ENCODE measurements at regions not wholly inside any gene's neighbourhood (a gene's known extent, or its start where the extent isn't known, plus 50 kb on each side); places are given as distances from the start of the nearest gene placed in this dataset.

- TF ChIP-seq, protein P1, sequence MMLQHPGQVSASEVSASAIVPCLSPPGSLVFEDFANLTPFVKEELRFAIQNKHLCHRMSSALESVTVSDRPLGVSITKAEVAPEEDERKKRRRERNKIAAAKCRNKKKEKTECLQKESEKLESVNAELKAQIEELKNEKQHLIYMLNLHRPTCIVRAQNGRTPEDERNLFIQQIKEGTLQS (IDR thresholded peaks at IDR 0.05) = no peak
- TF ChIP-seq JUND (IDR thresholded peaks at IDR 0.05) (no peak), EGR1 (IDR thresholded peaks at IDR 0.05; ENCODE audit: low read depth) (no peak)
Measured at GRCh38 chrX:20471483-20471882, 204.8 kb upstream of the RPS6KA3 start (continued).

DNA sequence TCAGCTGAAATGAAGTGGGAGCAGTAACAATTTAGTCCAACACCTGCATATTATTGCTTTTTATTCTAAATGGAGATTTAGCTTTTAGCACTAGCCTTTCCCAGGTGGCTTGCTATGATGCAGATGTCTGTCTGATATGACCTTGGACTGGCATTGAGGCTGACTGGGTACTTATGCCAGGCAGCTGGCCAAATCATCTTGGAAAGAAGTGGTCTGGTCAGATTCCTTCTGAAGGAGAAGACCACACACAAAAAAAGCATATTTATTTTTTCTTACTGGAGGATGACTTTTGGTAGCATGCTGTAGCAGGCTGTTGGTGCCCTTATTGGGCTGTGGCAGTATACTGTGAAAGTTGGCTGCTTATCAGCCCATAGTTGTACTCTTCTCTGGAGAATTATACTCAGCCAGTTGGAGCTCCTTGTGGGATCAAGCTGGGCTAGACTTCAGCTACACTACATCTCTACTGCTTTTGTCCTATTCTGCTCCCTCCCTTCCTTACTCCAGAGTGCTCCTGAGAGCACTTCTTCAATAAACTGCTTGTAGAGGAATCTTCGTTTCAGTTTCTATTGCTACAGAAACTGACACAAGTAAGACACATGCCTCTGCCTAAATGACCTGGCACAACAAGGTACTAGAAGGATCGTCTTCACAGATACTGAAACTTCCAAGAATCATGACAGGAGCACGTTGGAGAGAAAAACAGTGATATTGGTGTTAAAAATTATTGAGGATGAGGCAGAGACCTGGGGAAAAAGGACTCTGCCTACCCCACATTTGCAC, 196.8 kb upstream of the RPS6KA3 start:
- Histone ChIP-seq H4K20me1 (ENCODE audit: insufficient read depth) (no peaks in the 10 kb centered on the region), H3K27ac (ENCODE audit: low read depth, low read length) (no peak overlapping the region), H3K4me3 (replicated peaks in 1 of 2; ENCODE audit: low read depth in 1 of 2, low read length in 2 of 2) (no peak overlapping the region), H3K36me3 (ENCODE audit: control insufficient read depth in 1 of 2, insufficient read depth in 2 of 2, low read length in 2 of 2) (no peaks in the 10 kb centered on the region), H2AFZ (ENCODE audit: low read depth, low read length, poor library complexity, severe bottlenecking) (no peak overlapping the region), H3K4me1 (ENCODE audit: control insufficient read depth in 1 of 2, insufficient read depth in 2 of 2, low read length in 2 of 2) (no peaks in the 10 kb centered on the region), H3K4me2 (ENCODE audit: low read length) (no peak overlapping the region), H3K9me3 (ENCODE audit: control insufficient read depth in 1 of 2, insufficient read depth in 1 of 2, low read depth in 1 of 2, low read length in 2 of 2) (no peaks in the 10 kb centered on the region), H3K9me2 (ENCODE audit: insufficient read depth) (no peaks in the 10 kb centered on the region), H3K79me2 (ENCODE audit: insufficient read depth, low read length) (no peaks in the 10 kb centered on the region), H3K27me3 (ENCODE audit: insufficient read depth, low read length) (no peaks in the 10 kb centered on the region), H3K9ac (ENCODE audit: low read length) (no peak overlapping the region)
- DNase-seq (ENCODE audit: low read depth, low spot score) = no peak
- POLR2A ChIA-PET = no interaction called here
- no peak for ATAC-seq
- intact Hi-C loops (cut with micrococcal nuclease) = no loop called here
- CTCF ChIA-PET = no interaction called here
- no peak for TF ChIP-seq ZFX (IDR thresholded peaks at IDR 0.05)
- no peak for TF ChIP-seq REST (IDR thresholded peaks at IDR 0.05; ENCODE audit: low read depth)
- TF ChIP-seq YY1 (IDR thresholded peaks at IDR 0.05; ENCODE audit: extremely low read depth, insufficient replicate concordance, low read depth, low read length) = no peak
- TF ChIP-seq POLR2AphosphoS5 (IDR thresholded peaks at IDR 0.05; ENCODE audit: low read depth, low read length) = no peak
- TF ChIP-seq, protein P2, sequence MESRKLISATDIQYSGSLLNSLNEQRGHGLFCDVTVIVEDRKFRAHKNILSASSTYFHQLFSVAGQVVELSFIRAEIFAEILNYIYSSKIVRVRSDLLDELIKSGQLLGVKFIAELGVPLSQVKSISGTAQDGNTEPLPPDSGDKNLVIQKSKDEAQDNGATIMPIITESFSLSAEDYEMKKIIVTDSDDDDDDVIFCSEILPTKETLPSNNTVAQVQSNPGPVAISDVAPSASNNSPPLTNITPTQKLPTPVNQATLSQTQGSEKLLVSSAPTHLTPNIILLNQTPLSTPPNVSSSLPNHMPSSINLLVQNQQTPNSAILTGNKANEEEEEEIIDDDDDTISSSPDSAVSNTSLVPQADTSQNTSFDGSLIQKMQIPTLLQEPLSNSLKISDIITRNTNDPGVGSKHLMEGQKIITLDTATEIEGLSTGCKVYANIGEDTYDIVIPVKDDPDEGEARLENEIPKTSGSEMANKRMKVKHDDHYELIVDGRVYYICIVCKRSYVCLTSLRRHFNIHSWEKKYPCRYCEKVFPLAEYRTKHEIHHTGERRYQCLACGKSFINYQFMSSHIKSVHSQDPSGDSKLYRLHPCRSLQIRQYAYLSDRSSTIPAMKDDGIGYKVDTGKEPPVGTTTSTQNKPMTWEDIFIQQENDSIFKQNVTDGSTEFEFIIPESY (IDR thresholded peaks at IDR 0.05; ENCODE audit: extremely low read depth, insufficient replicate concordance, low read length) = no peak
- TF ChIP-seq EZH2phosphoT487 (IDR thresholded peaks at IDR 0.05; ENCODE audit: borderline replicate concordance) = no peak
- no peak for TF ChIP-seq SP1 (IDR thresholded peaks at IDR 0.05; ENCODE audit: low read depth)
- TF ChIP-seq JUND (IDR thresholded peaks at IDR 0.05) = no peak
- TF ChIP-seq CBX3 (IDR thresholded peaks at IDR 0.05; ENCODE audit: low read depth) = no peak
- TF ChIP-seq FOSL1 (IDR thresholded peaks at IDR 0.05; ENCODE audit: low read depth) = no peak
- TF ChIP-seq, protein P3, sequence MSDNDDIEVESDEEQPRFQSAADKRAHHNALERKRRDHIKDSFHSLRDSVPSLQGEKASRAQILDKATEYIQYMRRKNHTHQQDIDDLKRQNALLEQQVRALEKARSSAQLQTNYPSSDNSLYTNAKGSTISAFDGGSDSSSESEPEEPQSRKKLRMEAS (IDR thresholded peaks at IDR 0.05) = no peak
- TF ChIP-seq CEBPB (IDR thresholded peaks at IDR 0.05; ENCODE audit: low read depth) = no peak
- no peak for TF ChIP-seq EZH2 (IDR thresholded peaks at IDR 0.05)
- no peak for TF ChIP-seq SRF (IDR thresholded peaks at IDR 0.05; ENCODE audit: low read depth)
- no peak for TF ChIP-seq EGR1 (IDR thresholded peaks at IDR 0.05; ENCODE audit: low read depth)
- no peak for TF ChIP-seq SIN3A (IDR thresholded peaks at IDR 0.05; ENCODE audit: low read depth)
- RAD21 ChIA-PET (ENCODE audit: low non-redundant PET in 1 of 2, low total read pairs in 2 of 2, uncharacterized antibody in 2 of 2, unreplicated experiment in 2 of 2) = no interaction called here
- BruUV-seq (replicated peaks) = no TSS peak
